ENCODE measurements at regions not wholly inside any gene's neighbourhood (a gene's known extent, or its start where the extent isn't known, plus 50 kb on each side); places are given as distances from the start of the nearest gene placed in this dataset.

DNA sequence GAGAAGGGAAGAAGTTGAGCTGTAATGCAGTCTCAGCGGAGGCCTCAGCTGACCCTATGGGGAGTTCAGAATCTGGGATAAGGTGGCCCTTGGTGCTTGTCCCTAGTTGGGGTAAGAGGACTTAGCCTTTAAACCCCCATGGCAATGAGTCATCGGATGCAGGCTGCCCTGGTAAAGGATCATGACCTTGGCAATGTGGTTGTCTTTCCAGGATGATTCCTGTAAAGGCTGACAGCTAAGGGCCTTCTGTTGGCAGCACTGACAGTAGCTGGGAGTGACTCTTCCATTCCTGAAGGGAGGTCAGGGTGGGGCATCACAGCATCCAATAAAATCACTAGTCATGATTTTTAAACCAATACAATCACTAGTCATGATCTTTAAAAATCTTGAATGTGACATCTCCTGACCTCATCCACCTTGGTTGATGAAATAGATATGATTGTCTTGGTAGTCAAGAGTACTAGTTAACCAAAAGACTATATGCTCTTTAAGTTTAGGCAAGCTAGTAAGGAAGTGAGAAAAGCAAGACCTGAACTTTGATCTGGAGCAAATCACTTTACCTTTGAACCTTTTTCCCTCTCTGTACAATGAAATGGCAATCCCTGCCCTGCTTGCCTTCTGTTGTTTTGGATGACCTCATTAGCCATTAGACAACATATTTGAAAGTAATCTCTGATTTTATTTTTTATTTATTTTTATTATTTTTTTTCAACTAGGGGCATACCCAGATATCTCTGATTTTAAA is 71.3 kb upstream of the CACNA1D start:
- Histone ChIP-seq H2BK20ac (ENCODE audit: low read depth, low read length) (no peak overlapping the region), H3K27ac (ENCODE audit: insufficient read depth, low read length) (no peak overlapping the region), H3K4ac (ENCODE audit: low read depth, low read length) (no peak overlapping the region), H4K20me1 (ENCODE audit: insufficient read depth, low read length) (no peaks in the 10 kb centered on the region), H4K91ac (ENCODE audit: insufficient read depth, low read depth, low read length) (no peak overlapping the region), H2BK15ac (ENCODE audit: low read depth, low read length) (no peak overlapping the region), H2AFZ (replicated peaks; ENCODE audit: low read length, poor library complexity) (no peak overlapping the region), H3K9ac (ENCODE audit: low read depth, low read length) (no peak overlapping the region), H2BK5ac (ENCODE audit: low read depth, low read length, poor library complexity, severe bottlenecking) (no peak overlapping the region), H3K18ac (ENCODE audit: low read depth, low read length) (no peak overlapping the region), H4K5ac (ENCODE audit: low read depth, low read length) (no peak overlapping the region), H3K79me1 (ENCODE audit: low read depth in 1 of 2, low read length in 2 of 2) (no peaks in the 10 kb centered on the region), H3K14ac (replicated peaks; ENCODE audit: low read depth, low read length) (no peak overlapping the region), H3K23ac (ENCODE audit: low read depth, low read length) (no peak overlapping the region), H4K8ac (ENCODE audit: low read depth in 2 of 2, low read length in 2 of 2) (no peak overlapping the region), H3K56ac (ENCODE audit: extremely low read depth, insufficient read depth, low read length) (no peak overlapping the region), H3K9me3 (ENCODE audit: control insufficient read depth, insufficient read depth, low read length) (no peaks in the 10 kb centered on the region), H2AK9ac (replicated peaks; ENCODE audit: low read depth, low read length, poor library complexity) (no peak overlapping the region), H3K4me2 (ENCODE audit: low read depth, low read length) (no peak overlapping the region), H3K4me1 (ENCODE audit: control insufficient read depth, insufficient read depth, low read length) (no peaks in the 10 kb centered on the region), H3K27me3 (ENCODE audit: control insufficient read depth, insufficient read depth, low read length) (no peaks in the 10 kb centered on the region), H3K9me1 (ENCODE audit: insufficient read depth, low read length) (no peaks in the 10 kb centered on the region), H3K36me3 (ENCODE audit: control insufficient read depth, insufficient read depth, low read length) (no peaks in the 10 kb centered on the region), H2AK5ac (ENCODE audit: low read depth, low read length) (no peak overlapping the region), H3K4me3 (ENCODE audit: insufficient read depth, low read depth, low read length) (no peak overlapping the region), H2BK120ac (ENCODE audit: low read depth, low read length) (no peak overlapping the region)
- WGBS, 2 experiments (ENCODE audit: extremely low coverage in 2 of 2, insufficient read length in 1 of 2), result no CpG with 5 or more reads among the region's 2 CpGs
- no TSS peak for BruUV-seq (replicated peaks)
- CTCF ChIA-PET, result interaction anchor here (0.6 kb wide), 1 partner anchor 8 kb away, joined by 3 read pairs; no protein-coding TSS in a partner anchor
- TF ChIP-seq SMC3 (IDR thresholded peaks at IDR 0.05; ENCODE audit: low read depth, low read length) (no peak), NFE2L2 (IDR thresholded peaks at IDR 0.05; ENCODE audit: low read depth, low read length) (no peak), CHD1 (IDR thresholded peaks at IDR 0.05; ENCODE audit: low read depth, low read length) (no peak), FOS (IDR thresholded peaks at IDR 0.05; ENCODE audit: low read depth, low read length) (no peak), BHLHE40 (IDR thresholded peaks at IDR 0.05; ENCODE audit: low read depth, low read length) (no peak), RCOR1 (IDR thresholded peaks at IDR 0.05; ENCODE audit: insufficient replicate concordance, low read length) (no peak)
- TF ChIP-seq, protein P1, sequence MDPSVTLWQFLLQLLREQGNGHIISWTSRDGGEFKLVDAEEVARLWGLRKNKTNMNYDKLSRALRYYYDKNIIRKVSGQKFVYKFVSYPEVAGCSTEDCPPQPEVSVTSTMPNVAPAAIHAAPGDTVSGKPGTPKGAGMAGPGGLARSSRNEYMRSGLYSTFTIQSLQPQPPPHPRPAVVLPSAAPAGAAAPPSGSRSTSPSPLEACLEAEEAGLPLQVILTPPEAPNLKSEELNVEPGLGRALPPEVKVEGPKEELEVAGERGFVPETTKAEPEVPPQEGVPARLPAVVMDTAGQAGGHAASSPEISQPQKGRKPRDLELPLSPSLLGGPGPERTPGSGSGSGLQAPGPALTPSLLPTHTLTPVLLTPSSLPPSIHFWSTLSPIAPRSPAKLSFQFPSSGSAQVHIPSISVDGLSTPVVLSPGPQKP (IDR thresholded peaks at IDR 0.05; ENCODE audit: borderline replicate concordance, low read depth, low read length), result no peak
- intact Hi-C loops (cut with micrococcal nuclease), result no loop called here
- DNase-seq, result no peak
- POLR2A ChIA-PET (ENCODE audit: unreplicated experiment), result no interaction called here
- in situ Hi-C loops (cut with MboI; ENCODE audit: low sequenced_read_pairs), result no loop called here
- dilution Hi-C loops (cut with HindIII; ENCODE audit: low sequenced_read_pairs, unreplicated experiment), result no loop called here
- ATAC-seq (ENCODE audit: low read depth), result no peak
